GM12892 (cell line): ENCODE measurements at regions not wholly inside any gene's neighbourhood (a gene's known extent, or its start where the extent isn't known, plus 50 kb on each side); places are given as distances from the start of the nearest gene placed in this dataset.

ENCODE experiments used
- POLR2A ChIP-seq: IDR thresholded peaks from 2 replicates; pipeline ENCODE4 v1.6.1; 2011; ENCODE audit warnings: low read depth, low read length, control low read depth
- TAF1 ChIP-seq: IDR thresholded peaks from 2 replicates; pipeline ENCODE4 v1.6.1; 2011; ENCODE audit warnings: low read depth, mild to moderate bottlenecking, control low read depth, low read length, borderline replicate concordance

- TF ChIP-seq TAF1, result no peak
- TF ChIP-seq POLR2A, result no peak
These were observed 457.9 kb upstream of the CCL2 start for GRCh38 chr17:33797181-33797580.
